ENCODE measurements at regions not wholly inside any gene's neighbourhood (a gene's known extent, or its start where the extent isn't known, plus 50 kb on each side); places are given as distances from the start of the nearest gene placed in this dataset.

DNA sequence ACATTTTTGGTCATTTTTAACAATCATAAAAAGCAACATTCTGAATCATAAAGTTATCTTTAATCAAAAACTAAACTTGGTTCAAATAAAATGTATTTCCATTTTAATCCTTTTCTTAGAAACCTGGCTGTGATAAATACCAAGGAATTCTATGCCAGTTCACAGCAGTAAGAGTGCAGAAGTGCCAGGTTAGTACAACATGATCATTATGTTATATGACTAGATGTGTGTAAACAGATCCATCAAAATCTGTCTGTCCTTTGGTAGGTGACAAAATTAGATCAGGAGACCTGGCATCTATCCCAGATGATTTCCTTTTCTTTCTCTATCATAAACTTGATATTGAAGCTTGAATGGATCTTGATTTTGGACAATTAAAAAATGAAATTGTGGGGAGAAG is 200.6 kb upstream of the STXBP6 start:
- Histone ChIP-seq H3K4me1 (ENCODE audit: insufficient read depth, low read length) (no peaks in the 10 kb centered on the region), H3K79me1 (ENCODE audit: insufficient read depth, low read depth, low read length, poor library complexity, severe bottlenecking) (no peaks in the 10 kb centered on the region), H2BK5ac (ENCODE audit: insufficient read length, low read length) (no peak overlapping the region), H3K18ac (ENCODE audit: insufficient read length, low read depth, low read length) (no peak overlapping the region), H3K23ac (ENCODE audit: insufficient read length, low read depth, low read length) (no peak overlapping the region), H3K56ac (ENCODE audit: insufficient read length, low read depth, low read length) (no peak overlapping the region), H2BK20ac (ENCODE audit: low read depth, low read length, poor library complexity, severe bottlenecking) (no peak overlapping the region), H4K5ac (ENCODE audit: insufficient read length, low read depth, low read length) (no peak overlapping the region), H4K91ac (ENCODE audit: insufficient read length, low read depth, low read length) (no peak overlapping the region), H3K9ac (ENCODE audit: extremely low read depth, insufficient read length, low read length) (no peak overlapping the region), H4K20me1 (ENCODE audit: control insufficient read depth, insufficient read depth, insufficient read length) (no peaks in the 10 kb centered on the region), H2BK12ac (ENCODE audit: insufficient read length, low read depth, low read length) (no peak overlapping the region), H3K27ac (ENCODE audit: insufficient read length, low read depth, low read length) (no peak overlapping the region), H3K4me2 (ENCODE audit: insufficient read depth, insufficient read length, low read length) (no peak overlapping the region), H2BK120ac (ENCODE audit: low read depth, low read length, poor library complexity, severe bottlenecking) (no peak overlapping the region), H2AFZ (ENCODE audit: low read length) (no peak overlapping the region), H3T11ph (ENCODE audit: low read length) (no peak overlapping the region), H3K14ac (ENCODE audit: insufficient read depth, low read length) (no peak overlapping the region), H3K9me3 (ENCODE audit: control insufficient read depth, low read depth, low read length) (no peaks in the 10 kb centered on the region), H2AK5ac (ENCODE audit: insufficient read length, low read length) (no peak overlapping the region), H3K27me3 (ENCODE audit: insufficient read depth, low read length) (no peaks in the 10 kb centered on the region), H3K4ac (ENCODE audit: low read depth, low read length) (no peak overlapping the region), H3K23me2 (ENCODE audit: insufficient read length, low read depth, low read length, poor library complexity, severe bottlenecking) (no peaks in the 10 kb centered on the region), H2BK15ac (ENCODE audit: low read depth, low read length) (no peak overlapping the region), H4K8ac (replicated peaks; ENCODE audit: insufficient read length, low read depth, low read length) (no peak overlapping the region), H3K79me2 (ENCODE audit: insufficient read depth, low read length) (no peaks in the 10 kb centered on the region)
- Mint-ChIP-seq H3K4me3 (no peak overlapping the region), H3K27ac (no peak overlapping the region), H3K4me1 (no peaks in the 10 kb centered on the region), H3K36me3 (ENCODE audit: insufficient read depth in 1 of 3, low read depth in 3 of 3) (peaks cover 0 to 19% (median 0%) of the 10 kb centered on the region in 3 experiments; a peak in 2 of 7 replicates), H3K27me3 (ENCODE audit: low read depth) (peaks cover 5% of the 10 kb centered on the region), H3K9me3 (peaks cover 0 to 3% of the 10 kb centered on the region in 2 experiments; a peak in 1 of 5 replicates)
- TF ChIP-seq, protein P1, sequence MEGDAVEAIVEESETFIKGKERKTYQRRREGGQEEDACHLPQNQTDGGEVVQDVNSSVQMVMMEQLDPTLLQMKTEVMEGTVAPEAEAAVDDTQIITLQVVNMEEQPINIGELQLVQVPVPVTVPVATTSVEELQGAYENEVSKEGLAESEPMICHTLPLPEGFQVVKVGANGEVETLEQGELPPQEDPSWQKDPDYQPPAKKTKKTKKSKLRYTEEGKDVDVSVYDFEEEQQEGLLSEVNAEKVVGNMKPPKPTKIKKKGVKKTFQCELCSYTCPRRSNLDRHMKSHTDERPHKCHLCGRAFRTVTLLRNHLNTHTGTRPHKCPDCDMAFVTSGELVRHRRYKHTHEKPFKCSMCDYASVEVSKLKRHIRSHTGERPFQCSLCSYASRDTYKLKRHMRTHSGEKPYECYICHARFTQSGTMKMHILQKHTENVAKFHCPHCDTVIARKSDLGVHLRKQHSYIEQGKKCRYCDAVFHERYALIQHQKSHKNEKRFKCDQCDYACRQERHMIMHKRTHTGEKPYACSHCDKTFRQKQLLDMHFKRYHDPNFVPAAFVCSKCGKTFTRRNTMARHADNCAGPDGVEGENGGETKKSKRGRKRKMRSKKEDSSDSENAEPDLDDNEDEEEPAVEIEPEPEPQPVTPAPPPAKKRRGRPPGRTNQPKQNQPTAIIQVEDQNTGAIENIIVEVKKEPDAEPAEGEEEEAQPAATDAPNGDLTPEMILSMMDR (conservative IDR thresholded peaks at IDR 0.05): no peak
- no peak for DNase-seq
